Upper lobe of left lung (tissue), 6 donors: ENCODE measurements at regions not wholly inside any gene's neighbourhood (a gene's known extent, or its start where the extent isn't known, plus 50 kb on each side); places are given as distances from the start of the nearest gene placed in this dataset.

ENCODE experiments used
- ATAC-seq, 2 donors: fragments of 200-7000 bp; cut with Tn5 transposase; one replicate each; pipeline ENCODE4 v1.9.1; 2022; ENCODE audit warnings: mild to moderate bottlenecking in 2 of 2, moderate library complexity in 2 of 2; ENCODE audit not compliant: low FRiP score in 2 of 2
- DNase-seq, 2 donors: peaks; one replicate each; pipeline ENCODE4 v3.0.0-alpha.2; 2019 to 2020
- H3K27ac ChIP-seq, 4 donors: fragments of 200-600 bp; sonication (generic); one replicate each; pipeline ENCODE4 v1.5.1; 2016 to 2019
- H3K27me3 ChIP-seq, 4 donors: fragments of 200-600 bp; sonication (generic); one replicate each; pipeline ENCODE4 v1.5.1; 2017 to 2019
- H3K36me3 ChIP-seq, 4 donors: fragments of 200-600 bp; sonication (generic); one replicate each; pipeline ENCODE4 v1.5.1; 2016 to 2019
- H3K4me1 ChIP-seq, 4 donors: fragments of 200-600 bp; sonication (generic); one replicate each; pipeline ENCODE4 v1.5.1; 2018 to 2019
- H3K4me3 ChIP-seq, 4 donors: fragments of 200-600 bp; sonication (generic); one replicate each; pipeline ENCODE4 v1.5.1; 2017 to 2019; ENCODE audit warnings: mild to moderate bottlenecking in 2 of 4, moderate library complexity in 1 of 4
- H3K9me3 ChIP-seq, 4 donors: fragments of 200-600 bp; sonication (generic); one replicate each; pipeline ENCODE4 v1.5.1; 2018 to 2019
- CTCF ChIP-seq, 6 experiments: fragments of 450-650 bp in 4 of 6; fragments of 200-600 bp in 2 of 6; sonication (generic) in 2 of 6; IDR thresholded peaks; one replicate each; pipeline ENCODE4 v1.5.1; 2016 to 2019; ENCODE audit warnings: antibody characterized with exemption in 6 of 6
- EP300 ChIP-seq, 4 donors: sonication (generic); formaldehyde crosslinking; IDR thresholded peaks; one replicate each; pipeline ENCODE4 v1.5.1; 2017; ENCODE audit warnings: antibody characterized with exemption in 4 of 4, control low read depth in 2 of 4
- POLR2A ChIP-seq, 4 donors: fragments of 450-650 bp; IDR thresholded peaks; one replicate each; pipeline ENCODE4 v1.5.1; 2016 to 2017; ENCODE audit warnings: antibody characterized with exemption in 4 of 4, mild to moderate bottlenecking in 2 of 4
- POLR2AphosphoS5 ChIP-seq, 2 donors: sonication (generic); formaldehyde crosslinking; IDR thresholded peaks; one replicate each; pipeline ENCODE4 v1.5.1; 2017; ENCODE audit warnings: antibody characterized with exemption in 2 of 2
- WGBS, 2 donors: methylation state at CpG; one replicate each; pipeline ENCODE4 v1.1.5; 2017 to 2018; 5-methylcytosine and 5-hydroxymethylcytosine counted together
- donor health status: DM: no; HTN: no; CAD: no; lungs with moderate emphysema.
- donor health status: DM: no; HTN: yes; CAD: no; lungs with severe emphysema.

GRCh38 chr1:55352080-55352810 lies 137.1 kb upstream of the USP24 start:
- TF ChIP-seq POLR2AphosphoS5 (IDR thresholded peaks at IDR 0.05) (no peak), POLR2A (IDR thresholded peaks at IDR 0.05) (no peak), CTCF (IDR thresholded peaks at IDR 0.05) (no peak), EP300 (IDR thresholded peaks at IDR 0.05) (no peak)
- no peaks in the 10 kb centered on the region for H3K27me3 ChIP-seq
- no peaks in the 10 kb centered on the region for H3K9me3 ChIP-seq
- DNase-seq (no peak), ATAC-seq (peak in 1 of 2 donors; percentile 36)
- H3K4me3 ChIP-seq, result no peak overlapping the region
- 91 to 92% methylated on average over 6 to 7 of the region's 7 CpGs for WGBS, 2 donors
- no peaks in the 10 kb centered on the region for H3K4me1 ChIP-seq
- no peaks in the 10 kb centered on the region for H3K36me3 ChIP-seq
- no peak overlapping the region for H3K27ac ChIP-seq

DNA sequence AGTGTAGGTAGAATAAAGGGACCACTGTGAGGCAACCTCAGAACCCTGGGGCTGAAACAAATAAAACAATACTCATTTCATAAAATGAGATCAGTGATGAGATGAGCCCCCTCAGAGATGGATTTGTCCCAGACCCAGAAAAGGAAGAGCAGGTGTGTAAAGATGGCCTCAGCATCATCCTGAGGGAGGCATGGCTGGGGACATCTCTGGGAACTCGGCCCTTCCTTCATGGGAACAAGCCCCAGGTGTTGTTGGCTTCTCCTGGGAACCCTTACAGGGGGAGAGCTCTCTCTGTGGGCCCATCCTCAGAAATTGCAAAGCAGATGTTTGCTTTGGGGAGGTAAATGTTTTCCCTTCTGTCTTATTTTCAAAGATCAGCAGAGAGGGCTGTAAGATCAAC lies 133.2 kb upstream of the USP24 start:
- no peak overlapping the region for H3K27ac ChIP-seq
- DNase-seq (no peak), ATAC-seq (no peak)
- H3K4me3 ChIP-seq, result no peak overlapping the region
- no peaks in the 10 kb centered on the region for H3K9me3 ChIP-seq
- no peaks in the 10 kb centered on the region for H3K36me3 ChIP-seq
- TF ChIP-seq POLR2AphosphoS5 (IDR thresholded peaks at IDR 0.05) (no peak), CTCF (IDR thresholded peaks at IDR 0.05) (no peak)
- no peaks in the 10 kb centered on the region for H3K27me3 ChIP-seq
- WGBS, 2 donors, result 0% methylated on average over 1 of the region's 1 CpG
- no peaks in the 10 kb centered on the region for H3K4me1 ChIP-seq

GRCh38 chr1:55347866-55348265 lies 132.7 kb upstream of the USP24 start:
- no peaks in the 10 kb centered on the region for H3K4me1 ChIP-seq
- no peaks in the 10 kb centered on the region for H3K9me3 ChIP-seq
- WGBS, 2 donors, result 50 to 57% methylated on average over 2 of the region's 2 CpGs
- ATAC-seq (no peak), DNase-seq (no peak)
- H3K36me3 ChIP-seq, result no peaks in the 10 kb centered on the region
- no peak for TF ChIP-seq POLR2AphosphoS5 (IDR thresholded peaks at IDR 0.05)
- TF ChIP-seq EP300 (IDR thresholded peaks at IDR 0.05), result no peak
- no peak for TF ChIP-seq POLR2A (IDR thresholded peaks at IDR 0.05)
- no peak for TF ChIP-seq CTCF (IDR thresholded peaks at IDR 0.05)
- no peak overlapping the region for H3K4me3 ChIP-seq
- H3K27ac ChIP-seq, result no peak overlapping the region
- H3K27me3 ChIP-seq, result no peaks in the 10 kb centered on the region

DNA sequence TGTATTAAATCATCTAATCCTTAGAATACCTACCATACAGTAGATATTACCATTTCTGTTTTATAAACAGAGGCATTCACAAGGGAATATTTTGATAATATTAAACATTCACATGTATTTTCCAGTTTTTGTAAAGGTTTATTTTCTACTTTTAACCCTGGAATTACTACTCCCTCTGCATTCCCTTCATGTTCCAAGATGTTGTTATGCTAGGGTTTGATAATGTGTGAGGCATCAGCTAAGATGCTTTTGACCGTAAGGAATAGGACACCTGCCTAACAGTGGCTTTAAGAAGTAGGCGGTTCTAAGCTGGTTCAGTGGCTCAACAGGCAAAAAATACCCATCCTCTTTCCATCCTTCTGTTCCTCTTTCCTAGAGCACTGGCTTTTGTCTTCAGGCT lies 131.9 kb upstream of the USP24 start:
- TF ChIP-seq POLR2A (IDR thresholded peaks at IDR 0.05) (no peak), EP300 (IDR thresholded peaks at IDR 0.05) (no peak), POLR2AphosphoS5 (IDR thresholded peaks at IDR 0.05) (no peak), CTCF (IDR thresholded peaks at IDR 0.05) (no peak)
- no peaks in the 10 kb centered on the region for H3K9me3 ChIP-seq

DNA sequence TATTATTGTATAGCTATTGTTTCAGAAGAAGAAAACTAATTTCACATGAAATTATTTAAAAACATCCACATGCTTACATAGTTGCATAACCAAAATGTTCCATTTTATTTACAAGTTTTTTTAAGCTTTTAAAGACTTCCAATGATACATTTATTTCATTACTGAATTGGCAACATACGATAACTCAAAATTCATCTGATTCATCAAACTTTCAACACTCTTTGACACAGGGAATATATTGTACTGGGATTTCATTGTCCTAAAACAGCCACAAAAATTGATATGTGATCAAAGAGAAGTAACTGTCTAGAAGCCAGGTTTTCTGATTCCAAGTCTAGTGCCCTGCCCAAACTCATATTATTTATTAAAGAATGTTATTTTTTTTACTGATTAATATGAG lies 131.4 kb upstream of the USP24 start:
- 85 to 98% methylated on average over 1 of the region's 1 CpG for WGBS, 2 donors

More for the DNA sequence above, 131.9 kb upstream of the USP24 start:
- no peaks in the 10 kb centered on the region for H3K27me3 ChIP-seq
- H3K36me3 ChIP-seq, result no peaks in the 10 kb centered on the region
- no peak overlapping the region for H3K27ac ChIP-seq
- no peaks in the 10 kb centered on the region for H3K4me1 ChIP-seq
- ATAC-seq, result no peak
- no peak for DNase-seq
- 93 to 94% methylated on average over 2 of the region's 2 CpGs for WGBS, 2 donors
- H3K4me3 ChIP-seq, result no peak overlapping the region

More for the DNA sequence above, 131.4 kb upstream of the USP24 start:
- Histone ChIP-seq H3K27ac (no peak overlapping the region), H3K9me3 (no peaks in the 10 kb centered on the region), H3K4me3 (no peak overlapping the region), H3K36me3 (no peaks in the 10 kb centered on the region), H3K27me3 (no peaks in the 10 kb centered on the region), H3K4me1 (no peaks in the 10 kb centered on the region)
- ATAC-seq (no peak), DNase-seq (no peak)
- TF ChIP-seq POLR2AphosphoS5 (IDR thresholded peaks at IDR 0.05) (no peak), POLR2A (IDR thresholded peaks at IDR 0.05) (no peak), CTCF (IDR thresholded peaks at IDR 0.05) (no peak), EP300 (IDR thresholded peaks at IDR 0.05) (no peak)
